ENCODE measurements at regions not wholly inside any gene's neighbourhood (a gene's known extent, or its start where the extent isn't known, plus 50 kb on each side); places are given as distances from the start of the nearest gene placed in this dataset.
"Not testable (repeated sequence)": the region's sequence is repeated elsewhere in the genome, so short reads cannot be mapped to it uniquely, and the experiment has no call there.

DNA sequence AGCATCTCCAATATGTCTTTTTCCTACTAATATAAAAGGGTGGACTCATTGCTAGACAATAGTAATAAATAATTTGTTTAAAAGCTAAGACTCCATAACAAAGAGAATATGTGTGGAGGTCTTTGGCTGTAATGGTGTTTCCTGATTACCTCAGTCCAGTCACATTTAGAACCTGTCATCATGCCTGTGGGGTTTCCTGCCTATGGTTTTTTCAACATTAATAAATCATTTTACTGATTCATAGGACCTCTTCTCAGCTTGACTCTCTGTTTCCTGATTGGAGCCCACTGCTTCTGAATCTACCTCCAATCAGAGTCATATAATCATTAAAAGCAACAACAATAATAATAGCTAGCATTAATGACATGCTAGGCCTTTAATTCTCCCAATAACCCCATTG is 52.4 kb upstream of the GNAI1 start:
- no peak for DNase-seq

DNA sequence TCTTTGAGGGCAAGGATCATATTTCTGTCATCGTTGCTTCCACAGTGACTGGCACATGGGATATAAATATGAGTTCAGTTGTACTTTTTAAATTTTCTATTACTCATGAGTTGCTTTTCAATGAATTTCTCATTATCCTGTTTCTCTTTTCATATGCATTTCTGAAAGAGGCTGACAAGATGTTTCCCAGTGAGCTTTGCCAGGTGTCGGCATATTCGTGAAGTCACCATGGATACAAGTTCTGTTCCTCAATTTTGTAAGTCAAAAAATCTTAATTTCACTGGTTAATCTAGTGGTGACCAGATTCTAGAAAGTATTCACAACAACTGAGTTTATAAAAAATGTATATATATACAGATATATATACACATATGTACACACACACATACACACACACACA is 55.7 kb upstream of the GNAI1 start:
- no peak for DNase-seq

DNA sequence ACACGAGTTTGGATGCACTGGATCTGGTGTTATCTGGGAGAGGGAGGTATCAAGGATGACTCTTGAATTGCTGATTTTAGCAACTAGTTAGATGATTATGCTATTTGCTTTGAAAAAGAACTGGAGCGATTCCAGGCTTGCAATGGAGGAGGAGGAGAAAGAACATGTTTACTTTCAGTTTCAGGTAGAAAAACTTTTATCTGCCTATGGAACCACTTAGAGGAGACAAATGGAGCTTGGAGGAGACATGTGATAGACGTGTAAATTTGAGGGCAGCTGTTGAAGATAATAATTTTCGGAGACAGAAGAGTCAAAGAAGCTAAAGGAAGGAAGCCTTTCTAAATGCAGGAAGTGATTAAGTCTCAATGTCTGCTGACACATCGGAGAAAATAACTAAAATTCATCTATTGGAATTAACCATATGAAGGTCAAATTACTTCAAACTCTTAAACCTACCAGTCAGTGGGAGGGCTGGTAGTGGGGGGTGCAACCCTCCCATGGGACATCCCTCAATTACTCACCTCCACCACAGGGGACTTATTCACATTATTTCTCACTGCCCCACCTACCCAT is 56.4 kb upstream of the GNAI1 start:
- DNase-seq = no peak

DNA sequence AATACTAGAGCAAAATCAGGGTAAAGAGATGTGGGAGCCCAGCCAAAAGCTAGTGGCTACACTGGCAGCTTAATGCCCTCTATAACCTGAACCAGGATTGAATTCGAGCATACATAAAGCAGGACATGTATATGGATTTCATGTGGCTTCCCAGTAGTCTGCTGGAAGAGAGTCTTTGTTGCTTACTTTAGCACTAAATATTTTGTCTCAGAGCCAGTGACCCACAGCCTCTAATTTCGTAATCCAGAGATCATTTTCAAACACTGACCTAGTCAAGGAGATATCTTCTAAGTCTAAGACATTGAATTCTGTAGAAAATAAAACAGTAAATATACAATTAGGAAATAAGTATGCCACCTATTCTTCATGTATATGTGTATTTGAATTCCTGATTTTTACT is 64.2 kb upstream of the GNAI1 start:
- DNase-seq = no peak

DNA sequence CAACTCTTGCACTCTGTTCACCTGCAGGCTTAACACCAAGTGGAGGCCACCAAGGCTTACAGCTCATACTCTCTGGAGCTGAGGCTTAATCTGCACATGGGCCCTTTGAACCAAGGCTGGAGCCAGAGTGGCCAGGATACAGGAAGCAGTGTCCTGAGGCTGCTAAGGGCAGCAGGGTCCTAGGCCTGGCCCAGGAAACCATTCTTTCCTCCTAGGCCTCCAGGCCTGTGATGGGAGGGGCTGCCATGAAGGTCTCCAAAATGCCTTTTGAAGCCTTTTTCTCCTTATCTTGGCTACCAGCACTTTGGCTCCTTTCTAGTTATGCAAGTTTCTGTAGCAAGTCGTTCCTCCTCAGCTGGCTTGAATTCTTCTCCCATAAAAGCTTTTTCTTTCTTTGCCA is 68.0 kb upstream of the GNAI1 start:
- no peak for DNase-seq

DNA sequence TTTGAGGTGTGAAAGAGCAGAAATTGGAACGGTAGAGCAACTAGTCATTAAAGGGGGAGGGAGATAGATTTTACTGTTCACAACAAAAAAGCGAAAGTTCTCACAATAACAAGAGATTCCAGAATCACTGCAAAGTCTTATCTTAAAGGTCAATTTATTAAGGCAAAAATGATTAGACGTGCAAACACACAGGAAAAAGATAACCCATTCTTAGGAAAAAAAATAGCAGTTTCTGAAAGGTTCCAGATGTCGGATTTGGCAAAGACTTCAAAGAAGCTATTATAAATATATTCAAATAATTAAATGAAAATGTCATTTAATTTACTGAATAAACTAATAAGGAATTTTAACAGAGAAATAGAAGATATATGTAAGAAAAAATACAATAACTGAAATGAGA is 70.8 kb upstream of the GNAI1 start:
- DNase-seq = no peak

DNA sequence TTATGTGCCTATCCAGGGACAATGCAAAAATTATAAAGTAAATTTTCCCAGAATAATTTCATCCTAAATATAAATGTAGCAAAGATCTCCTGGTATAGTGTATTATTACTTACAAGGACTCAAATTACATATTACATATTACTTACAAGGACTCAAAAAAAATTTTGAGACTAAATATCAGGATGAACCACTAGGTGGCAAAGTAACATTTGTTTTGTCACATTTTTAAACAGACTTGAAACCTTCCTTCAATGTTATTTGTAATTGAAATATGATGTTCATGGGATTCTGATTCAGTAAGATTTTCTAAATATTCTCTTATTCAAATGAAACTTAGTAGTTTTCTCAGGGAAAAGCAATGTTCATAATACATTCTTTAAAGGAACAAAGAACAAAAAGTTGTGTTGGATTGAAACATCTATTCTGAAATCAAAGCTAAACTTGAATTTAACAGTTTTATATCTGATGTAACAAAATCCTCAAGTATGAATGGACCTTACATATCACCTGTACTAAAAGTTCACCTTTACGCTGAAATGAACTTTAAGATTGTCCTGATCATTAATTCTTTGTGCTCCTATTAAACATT is 74.3 kb upstream of the GNAI1 start:
- no peak for DNase-seq

DNA sequence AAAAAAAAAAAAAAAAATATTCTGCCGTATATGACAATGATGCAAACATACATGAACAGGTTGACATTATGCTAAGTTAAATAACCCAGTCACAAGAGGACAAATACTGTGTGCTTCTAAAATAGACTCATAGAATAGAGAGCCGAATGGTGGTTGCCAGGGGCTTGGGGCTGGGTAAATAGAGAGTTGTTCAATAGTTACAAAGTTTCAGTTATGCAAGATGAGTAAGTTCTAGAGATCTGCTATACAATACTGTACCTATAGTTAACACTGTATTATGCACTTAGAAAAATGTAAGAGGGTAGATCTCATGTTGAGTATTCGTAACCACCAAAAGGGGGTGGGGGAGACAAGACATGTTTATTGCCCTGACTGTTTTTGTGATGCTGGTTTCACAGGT is 77.1 kb upstream of the GNAI1 start:
- no peak for DNase-seq

GRCh38 chr7:80054356-80054755 is 80.3 kb upstream of the GNAI1 start:
- DNase-seq = no peak

- no peak for DNase-seq
Observed at GRCh38 chr7:80053124-80053523, 81.5 kb upstream of the GNAI1 start.

DNA sequence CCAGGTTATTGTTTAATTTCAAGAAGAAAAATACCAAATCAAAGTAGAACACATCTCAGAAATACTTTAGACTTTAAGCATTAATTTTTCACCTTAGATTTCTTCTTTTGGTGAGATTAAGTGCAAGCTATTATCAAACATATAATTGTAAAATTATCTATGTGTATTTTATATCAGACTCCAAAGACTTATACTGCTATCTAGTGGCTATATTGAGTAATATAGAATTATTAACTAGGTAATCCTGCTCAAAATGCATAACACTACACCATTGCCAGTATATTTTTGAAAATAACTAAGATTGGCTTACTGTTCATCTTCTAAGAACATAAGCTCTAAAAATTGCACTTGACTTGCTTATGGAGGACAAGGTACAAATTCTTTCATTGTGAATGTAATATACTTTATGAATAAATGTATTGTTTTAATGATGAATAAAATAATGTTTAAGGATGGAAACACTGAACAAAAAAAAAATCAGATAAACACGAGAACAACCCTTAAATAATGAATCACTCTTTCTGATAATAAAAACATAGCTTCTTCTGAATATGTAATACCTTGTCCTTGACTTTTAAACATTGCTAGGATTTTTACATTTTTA is 86.7 kb upstream of the GNAI1 start:
- DNase-seq = no peak

DNA sequence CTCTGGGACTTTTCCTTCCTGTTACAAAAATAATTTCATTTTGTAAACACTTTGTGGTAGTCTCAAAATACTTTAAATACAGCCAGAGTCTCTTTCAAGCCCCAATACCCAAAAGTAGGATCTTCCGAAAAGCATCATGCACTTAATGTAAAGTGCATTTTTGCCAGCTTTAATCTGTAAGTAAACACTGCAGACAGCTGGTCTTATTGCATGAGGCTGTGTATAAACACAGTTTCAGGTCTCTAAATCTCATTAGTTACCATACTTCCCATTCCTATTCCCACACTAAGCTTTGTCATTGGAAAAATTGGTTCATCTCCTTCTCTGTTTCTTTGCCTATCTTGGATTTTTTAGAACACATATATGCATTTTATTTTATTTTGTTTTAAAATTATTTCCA is 87.6 kb upstream of the GNAI1 start:
- no peak for DNase-seq

- no peak for DNase-seq
Observed at GRCh38 chr7:80044796-80045195, 89.8 kb upstream of the GNAI1 start.

GRCh38 chr7:80040752-80041151 is 93.9 kb upstream of the GNAI1 start:
- DNase-seq = no peak

DNA sequence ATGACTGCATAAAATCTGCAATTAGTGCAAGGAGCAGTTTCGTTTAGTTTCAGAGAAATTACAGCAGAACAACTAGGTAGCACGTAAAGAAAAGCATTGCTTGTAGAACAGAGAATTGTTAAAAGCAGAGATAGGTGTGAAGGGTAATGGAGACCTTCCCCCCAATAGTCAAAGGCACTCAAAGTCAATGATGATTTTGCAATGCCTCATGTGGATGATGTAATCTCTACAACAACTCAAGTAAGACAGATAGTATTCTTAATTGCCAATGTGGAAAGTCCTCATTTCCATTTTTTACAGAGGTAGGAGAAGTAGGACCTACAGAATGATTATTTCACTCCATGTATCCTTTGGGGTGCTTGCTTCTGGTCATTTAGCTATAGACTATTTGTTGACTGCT is 94.3 kb upstream of the GNAI1 start:
- no peak for DNase-seq

GRCh38 chr7:80039251-80039884 is 95.3 kb upstream of the GNAI1 start:
- DNase-seq = no peak

DNA sequence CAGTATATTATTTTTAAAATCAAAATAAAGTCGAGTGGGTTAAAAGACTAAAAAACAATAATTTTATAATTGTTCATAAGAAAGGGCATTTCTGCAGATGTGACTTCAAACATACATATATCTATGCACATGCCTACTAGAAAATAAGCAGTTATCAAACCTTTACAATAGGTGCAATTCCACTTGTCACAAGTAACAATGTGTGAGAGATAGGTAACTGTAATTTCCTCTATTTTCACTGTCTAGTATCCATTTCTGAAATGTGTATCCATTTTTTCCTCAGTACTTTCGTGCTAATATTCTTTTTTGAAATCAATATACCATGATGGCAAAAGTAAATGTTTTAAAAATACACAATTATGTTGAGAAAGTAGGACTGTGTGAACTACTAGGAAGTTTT is 96.9 kb upstream of the GNAI1 start:
- no peak for DNase-seq

GRCh38 chr7:80036107-80036506 is 98.5 kb upstream of the GNAI1 start:
- no peak for DNase-seq

DNA sequence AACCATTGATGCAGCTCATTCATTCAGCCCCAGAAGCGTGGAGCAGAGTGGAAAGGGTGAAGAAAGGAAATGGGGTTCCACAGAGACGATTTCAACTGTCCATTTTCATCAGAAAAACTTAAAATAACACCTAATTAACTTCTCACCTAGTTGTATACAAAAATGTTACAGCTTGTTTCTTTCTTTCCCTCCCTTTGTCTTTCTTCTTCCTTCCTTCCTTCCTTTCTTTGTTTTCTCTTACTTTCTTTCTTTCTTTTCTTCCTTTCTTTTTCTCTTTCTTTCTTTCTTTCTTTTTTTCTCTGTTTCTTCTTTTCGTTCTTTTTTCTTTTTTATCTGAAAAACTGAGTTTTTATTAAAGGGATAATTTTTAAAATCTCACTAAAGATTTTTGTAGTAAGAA is 105.9 kb upstream of the GNAI1 start:
- no peak for DNase-seq

DNA sequence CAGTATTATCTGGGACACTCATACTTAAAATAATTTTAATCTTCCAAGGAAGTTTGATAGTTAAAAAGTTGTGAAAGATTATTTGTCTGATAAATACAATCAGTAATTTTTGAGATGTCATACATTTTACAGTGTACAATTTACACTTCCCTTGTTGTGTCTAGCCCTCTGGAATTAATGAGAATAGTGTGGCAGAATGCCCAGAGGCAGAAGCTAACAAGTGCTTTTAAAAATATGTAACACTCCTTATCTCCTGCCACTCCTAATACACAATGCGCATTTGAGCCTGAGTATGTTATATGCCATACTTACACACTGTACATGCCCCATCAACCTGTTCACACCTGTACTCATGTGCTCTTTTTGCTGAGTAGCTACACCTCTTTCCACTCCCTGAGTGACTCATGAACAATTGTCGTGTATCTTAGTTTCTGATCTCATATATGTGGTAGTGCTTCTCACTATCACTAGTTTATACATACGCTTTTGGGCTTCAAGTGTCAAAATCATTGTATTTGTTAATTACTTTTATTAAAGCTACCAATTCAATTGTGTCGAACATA is 106.9 kb upstream of the GNAI1 start:
- DNase-seq = no peak

GRCh38 chr7:80026766-80027165 is 107.9 kb upstream of the GNAI1 start:
- no peak for DNase-seq

DNA sequence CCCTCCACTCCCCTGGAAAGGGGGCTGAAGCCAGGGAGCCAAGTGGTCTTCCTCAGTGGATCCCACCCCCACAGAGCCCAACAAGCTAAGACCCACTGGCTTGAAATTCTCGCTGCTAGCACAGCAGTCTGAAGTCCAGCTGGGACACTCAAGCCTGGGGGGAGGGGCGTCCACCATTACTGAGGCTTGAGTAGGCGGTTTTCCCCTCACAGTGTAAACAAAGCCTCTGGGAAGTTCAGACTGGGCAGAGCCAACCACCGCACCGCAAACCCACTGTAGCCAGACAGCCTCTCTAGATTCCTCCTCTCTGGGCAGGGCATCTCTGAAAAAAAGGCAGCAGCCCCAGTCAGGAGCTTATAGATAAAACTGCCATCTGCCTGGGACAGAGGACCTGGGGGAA is 114.4 kb upstream of the GNAI1 start:
- not testable (repeated sequence) for DNase-seq

DNA sequence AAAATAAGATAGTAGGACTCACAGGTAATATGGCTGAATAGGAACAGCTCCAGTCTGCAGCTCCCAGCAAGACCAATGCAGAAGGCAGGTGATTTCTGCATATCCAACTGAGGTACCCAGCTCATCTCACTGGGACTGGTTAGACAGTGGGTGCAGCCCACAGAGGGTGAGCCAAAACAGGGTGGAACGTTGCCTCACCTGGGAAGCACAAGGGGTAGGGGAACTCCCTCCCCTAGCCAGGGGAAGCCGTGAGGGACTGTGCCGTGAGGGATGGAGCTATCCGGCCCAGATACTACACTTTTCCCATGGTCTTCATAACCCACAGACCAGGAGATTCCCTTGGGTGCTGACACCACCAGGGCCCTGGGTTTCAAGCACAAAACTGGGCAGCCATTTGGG is 114.8 kb upstream of the GNAI1 start:
- not testable (repeated sequence) for DNase-seq
